ENCODE measurements at regions not wholly inside any gene's neighbourhood (a gene's known extent, or its start where the extent isn't known, plus 50 kb on each side); places are given as distances from the start of the nearest gene placed in this dataset.

DNA sequence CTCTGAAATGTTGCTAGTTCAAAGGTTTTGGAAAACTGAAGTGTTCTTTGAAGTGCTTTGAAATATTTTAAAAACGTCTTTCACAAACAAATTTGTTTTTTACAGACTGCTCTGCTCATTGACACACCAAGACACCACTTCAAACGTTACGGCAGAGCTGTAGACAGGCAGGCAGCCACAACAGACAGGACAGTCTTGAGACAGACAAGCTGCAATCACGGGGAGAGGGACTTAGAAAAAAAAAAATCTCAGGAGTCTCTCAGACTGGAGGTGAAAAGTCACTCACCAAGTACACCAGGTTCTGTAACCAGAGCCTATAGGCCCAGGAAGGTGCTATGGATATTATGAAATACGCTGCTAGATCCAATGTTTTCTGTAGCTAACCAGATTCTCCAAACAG is 135.4 kb downstream of the ISL1 start:
- Histone ChIP-seq H3K4me3 (replicated peaks; ENCODE audit: low read depth, low read length) (no peak overlapping the region), H3K27me3 (replicated peaks; ENCODE audit: control insufficient read depth, insufficient read depth, low read length) (no peaks in the 10 kb centered on the region), H3K36me3 (ENCODE audit: control insufficient read depth, insufficient read depth, low read length) (no peaks in the 10 kb centered on the region)
- DNase-seq (ENCODE audit: extremely low read depth, insufficient read length) = no peak
- TF ChIP-seq, protein P1, sequence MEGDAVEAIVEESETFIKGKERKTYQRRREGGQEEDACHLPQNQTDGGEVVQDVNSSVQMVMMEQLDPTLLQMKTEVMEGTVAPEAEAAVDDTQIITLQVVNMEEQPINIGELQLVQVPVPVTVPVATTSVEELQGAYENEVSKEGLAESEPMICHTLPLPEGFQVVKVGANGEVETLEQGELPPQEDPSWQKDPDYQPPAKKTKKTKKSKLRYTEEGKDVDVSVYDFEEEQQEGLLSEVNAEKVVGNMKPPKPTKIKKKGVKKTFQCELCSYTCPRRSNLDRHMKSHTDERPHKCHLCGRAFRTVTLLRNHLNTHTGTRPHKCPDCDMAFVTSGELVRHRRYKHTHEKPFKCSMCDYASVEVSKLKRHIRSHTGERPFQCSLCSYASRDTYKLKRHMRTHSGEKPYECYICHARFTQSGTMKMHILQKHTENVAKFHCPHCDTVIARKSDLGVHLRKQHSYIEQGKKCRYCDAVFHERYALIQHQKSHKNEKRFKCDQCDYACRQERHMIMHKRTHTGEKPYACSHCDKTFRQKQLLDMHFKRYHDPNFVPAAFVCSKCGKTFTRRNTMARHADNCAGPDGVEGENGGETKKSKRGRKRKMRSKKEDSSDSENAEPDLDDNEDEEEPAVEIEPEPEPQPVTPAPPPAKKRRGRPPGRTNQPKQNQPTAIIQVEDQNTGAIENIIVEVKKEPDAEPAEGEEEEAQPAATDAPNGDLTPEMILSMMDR (IDR thresholded peaks at IDR 0.05; ENCODE audit: insufficient read depth, low read length, poor library complexity, severe bottlenecking) = no peak

DNA sequence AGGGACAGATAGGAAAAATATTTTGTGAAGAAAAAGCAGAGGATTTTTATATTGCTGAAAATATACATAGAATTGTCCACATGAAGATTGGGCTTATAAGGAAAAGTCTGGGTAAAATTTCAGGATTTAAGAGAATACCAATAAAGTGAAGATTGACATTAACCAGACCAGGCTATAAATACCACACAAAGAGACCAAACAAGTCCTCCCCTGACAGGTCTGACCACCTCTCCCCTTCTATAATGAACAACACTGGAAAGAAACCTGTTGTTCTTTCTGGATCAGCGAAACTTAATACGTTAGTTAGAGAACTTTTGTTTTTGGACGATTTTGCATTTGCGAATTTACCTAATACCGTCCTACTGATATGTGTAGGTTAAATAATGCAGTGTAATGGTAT is 138.3 kb downstream of the ISL1 start:
- no peak for DNase-seq (ENCODE audit: extremely low read depth, insufficient read length)
- H3K36me3 ChIP-seq (ENCODE audit: control insufficient read depth, insufficient read depth, low read length) = no peaks in the 10 kb centered on the region
- TF ChIP-seq, protein P1 (IDR thresholded peaks at IDR 0.05; ENCODE audit: insufficient read depth, low read length, poor library complexity, severe bottlenecking) = no peak
- H3K27me3 ChIP-seq (replicated peaks; ENCODE audit: control insufficient read depth, insufficient read depth, low read length) = no peaks in the 10 kb centered on the region
- H3K4me3 ChIP-seq (replicated peaks; ENCODE audit: low read depth, low read length) = no peak overlapping the region

DNA sequence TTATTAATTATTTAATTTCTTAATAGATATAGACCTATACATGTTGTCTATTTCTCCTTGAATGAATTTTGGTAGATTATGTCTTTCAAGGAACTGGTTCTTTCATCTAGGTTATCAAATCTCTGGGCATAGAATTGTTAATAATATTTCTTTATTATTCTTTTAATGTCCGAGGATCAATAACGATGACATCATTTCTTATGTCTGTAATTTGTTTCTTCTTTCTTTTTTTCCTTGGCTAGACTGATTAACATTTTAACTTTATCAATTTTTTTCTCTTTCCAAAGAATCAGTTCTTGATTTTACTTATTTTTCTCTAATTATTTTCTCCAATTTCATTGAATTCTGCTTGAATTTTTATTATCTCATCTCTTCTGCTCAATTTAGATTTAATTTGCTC is 156.0 kb downstream of the ISL1 start:
- TF ChIP-seq, protein P1 (IDR thresholded peaks at IDR 0.05; ENCODE audit: insufficient read depth, low read length, poor library complexity, severe bottlenecking) = no peak

DNA sequence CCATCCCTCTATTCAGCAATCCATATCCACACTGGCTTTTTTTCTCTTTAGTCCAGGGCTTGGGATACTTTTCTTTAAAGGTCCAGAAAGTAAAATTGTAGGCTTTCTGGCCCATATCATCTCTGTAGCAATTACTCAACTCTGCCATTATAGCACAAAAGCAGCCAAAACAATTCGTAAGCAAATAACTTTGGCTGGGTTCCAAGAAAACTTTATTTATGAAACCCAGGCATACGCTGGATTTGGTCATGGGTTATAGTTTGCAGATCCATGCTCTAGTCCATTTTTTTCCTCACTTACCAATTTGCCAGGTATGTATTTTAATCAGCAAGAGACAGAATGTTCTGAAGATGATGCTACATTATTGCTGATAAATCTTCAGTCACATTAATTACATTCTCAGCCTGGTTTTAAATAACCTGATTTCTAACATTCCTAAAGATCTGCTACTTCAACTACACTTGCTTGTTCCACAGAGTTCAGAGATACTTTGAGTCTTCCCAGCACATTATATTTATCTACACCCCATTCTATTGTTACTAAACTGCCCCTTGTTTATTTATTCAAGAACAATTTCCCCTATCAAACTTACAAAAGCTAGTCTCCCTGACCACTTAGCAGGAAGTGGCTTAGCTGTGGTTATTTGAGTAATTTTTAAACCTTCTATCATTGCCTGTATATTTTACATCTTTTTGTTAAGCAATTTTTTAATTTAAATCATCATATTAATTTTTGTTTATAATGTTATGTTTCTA is 161.0 kb downstream of the ISL1 start:
- Histone ChIP-seq H3K36me3 (ENCODE audit: control insufficient read depth, insufficient read depth, low read length) (no peaks in the 10 kb centered on the region), H3K4me3 (replicated peaks; ENCODE audit: low read depth, low read length) (no peak overlapping the region), H3K27me3 (replicated peaks; ENCODE audit: control insufficient read depth, insufficient read depth, low read length) (no peaks in the 10 kb centered on the region)
- TF ChIP-seq, protein P1 (IDR thresholded peaks at IDR 0.05; ENCODE audit: insufficient read depth, low read length, poor library complexity, severe bottlenecking) = no peak
- no peak for DNase-seq (ENCODE audit: extremely low read depth, insufficient read length)

More for the DNA sequence above, 156.0 kb downstream of the ISL1 start:
- Histone ChIP-seq H3K27me3 (replicated peaks; ENCODE audit: control insufficient read depth, insufficient read depth, low read length) (no peaks in the 10 kb centered on the region), H3K4me3 (replicated peaks; ENCODE audit: low read depth, low read length) (no peak overlapping the region), H3K36me3 (ENCODE audit: control insufficient read depth, insufficient read depth, low read length) (no peaks in the 10 kb centered on the region)
- DNase-seq (ENCODE audit: extremely low read depth, insufficient read length) = no peak

DNA sequence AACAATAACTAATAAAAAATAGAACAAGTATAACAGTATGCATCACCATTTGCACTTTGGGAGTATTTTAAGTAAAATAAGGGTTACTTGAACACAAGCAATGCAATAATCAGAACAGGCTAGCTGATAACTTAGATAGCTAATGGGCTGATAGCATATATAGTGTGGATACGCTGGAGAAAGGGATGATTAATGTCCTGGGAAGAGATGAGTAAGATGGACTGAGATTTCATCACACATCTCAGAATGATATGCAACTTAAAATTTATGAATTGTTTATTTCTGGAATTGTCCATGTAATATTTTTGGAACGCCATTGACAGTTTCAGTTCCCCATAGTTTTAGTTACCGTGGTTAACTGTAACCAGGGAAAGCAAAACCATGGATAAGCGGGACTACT is 173.6 kb downstream of the ISL1 start:
- DNase-seq (ENCODE audit: extremely low read depth, insufficient read length) = no peak
- no peaks in the 10 kb centered on the region for H3K27me3 ChIP-seq (replicated peaks; ENCODE audit: control insufficient read depth, insufficient read depth, low read length)
- no peaks in the 10 kb centered on the region for H3K36me3 ChIP-seq (ENCODE audit: control insufficient read depth, insufficient read depth, low read length)
- TF ChIP-seq, protein P1 (IDR thresholded peaks at IDR 0.05; ENCODE audit: insufficient read depth, low read length, poor library complexity, severe bottlenecking) = no peak
- no peak overlapping the region for H3K4me3 ChIP-seq (replicated peaks; ENCODE audit: low read depth, low read length)

All from GM06990 (cell line).